Transverse colon (tissue), 3 donors: ENCODE measurements at regions not wholly inside any gene's neighbourhood (a gene's known extent, or its start where the extent isn't known, plus 50 kb on each side); places are given as distances from the start of the nearest gene placed in this dataset.

ENCODE experiments used
- CTCF ChIP-seq, 5 experiments: fragments of 200-600 bp in 3 of 5; fragments of 450-650 bp in 2 of 5; sonication (generic) in 3 of 5; IDR thresholded peaks; 1 replicate in 2 of 5; 2 replicates in 3 of 5; pipeline ENCODE4 v1.5.1; 2016 to 2017; ENCODE audit warnings: antibody characterized with exemption in 5 of 5, inconsistent platforms in 3 of 5, mild to moderate bottlenecking in 2 of 5, moderate library complexity in 1 of 5
- POLR2A ChIP-seq: fragments of 450-650 bp; IDR thresholded peaks from one replicate; pipeline ENCODE4 v1.6.1; 2016; ENCODE audit warnings: antibody characterized with exemption, mild to moderate bottlenecking, moderate library complexity

GRCh38 chr21:31409831-31410487 is 65.9 kb upstream of the TIAM1 start:
- TF ChIP-seq CTCF (IDR thresholded peaks at IDR 0.05): no peak
- no peak for TF ChIP-seq POLR2A
